HG03135 (cell line): ENCODE measurements at regions not wholly inside any gene's neighbourhood (a gene's known extent, or its start where the extent isn't known, plus 50 kb on each side); places are given as distances from the start of the nearest gene placed in this dataset.

Experiments used
- ATAC-seq: cut with Tn5 transposase; IDR thresholded peaks from one replicate; pipeline ENCODE4 v1.9.1; 2021; ENCODE audit warnings: mild to moderate bottlenecking, moderate library complexity; ENCODE audit not compliant: unreplicated experiment

GRCh38 chr19:27894906-27895754 lies 1317.8 kb downstream of the UQCRFS1 start:
- no peak for ATAC-seq

DNA sequence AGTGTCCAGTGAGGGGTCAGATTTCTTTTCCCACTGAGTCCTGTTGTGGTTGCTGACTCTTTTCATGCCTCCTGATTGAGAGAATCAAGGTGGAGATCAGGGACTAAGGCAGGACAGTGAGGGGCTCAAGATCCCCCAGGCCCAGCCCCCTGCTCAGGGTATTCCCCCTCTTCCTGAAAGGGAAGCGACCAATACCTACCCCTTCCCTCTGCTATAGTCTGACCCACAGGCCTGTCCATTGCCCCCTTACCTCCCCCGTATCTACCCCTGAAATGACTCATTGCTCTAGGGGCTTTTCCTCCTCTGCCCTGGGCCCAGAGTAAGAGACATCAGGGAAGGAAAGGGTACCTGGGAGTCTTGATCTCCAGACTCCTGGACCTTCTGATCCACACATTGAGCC lies 1320.5 kb downstream of the UQCRFS1 start:
- ATAC-seq, result no peak

GRCh38 chr19:27891411-27891810 lies 1321.5 kb downstream of the UQCRFS1 start:
- no peak for ATAC-seq

- ATAC-seq, result no peak
Measured at GRCh38 chr19:27890696-27891095, 1322.3 kb downstream of the UQCRFS1 start.

DNA sequence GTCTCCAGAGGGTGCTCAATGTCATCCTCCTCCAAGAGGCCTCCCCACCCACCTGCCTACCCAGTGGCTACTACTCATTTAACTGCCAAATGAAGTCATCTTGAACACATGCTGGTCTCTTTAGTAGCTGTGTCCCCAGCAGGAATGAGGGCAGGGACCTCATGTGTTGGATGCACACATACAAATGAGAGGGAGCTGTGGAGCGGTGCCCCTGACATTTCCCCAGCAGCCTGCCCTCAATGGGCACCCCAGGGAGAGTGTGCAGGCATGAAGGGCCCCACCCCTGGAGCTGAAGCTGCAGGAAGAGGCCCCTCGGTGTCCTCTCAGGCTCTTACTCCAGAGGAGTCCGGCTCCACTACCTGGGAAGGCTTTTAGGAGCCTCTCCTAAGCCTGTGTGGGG lies 1322.7 kb downstream of the UQCRFS1 start:
- ATAC-seq, result no peak

DNA sequence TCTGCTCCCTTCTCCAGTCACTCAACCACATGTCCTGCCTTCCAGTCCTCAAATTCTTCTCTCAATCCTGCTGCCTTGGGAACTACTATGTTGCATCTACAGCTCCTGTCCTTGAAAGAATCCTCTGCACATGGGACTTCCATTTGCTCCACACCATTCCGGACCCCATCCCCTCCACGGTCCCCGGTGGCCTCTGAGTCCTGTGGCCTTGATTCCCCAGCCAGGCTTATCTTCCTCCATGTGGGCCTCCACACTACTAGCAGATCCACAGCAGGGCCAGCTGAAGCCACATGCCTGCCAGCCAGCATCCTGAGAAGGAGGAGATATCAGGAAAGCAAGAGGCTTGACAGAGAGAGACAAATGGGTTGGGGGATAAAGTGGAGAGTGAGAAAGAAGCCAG lies 1323.8 kb downstream of the UQCRFS1 start:
- ATAC-seq, result no peak

- no peak for ATAC-seq
Measured at GRCh38 chr19:27887946-27888345, 1325.0 kb downstream of the UQCRFS1 start.

- ATAC-seq, result no peak
Measured at GRCh38 chr19:27885359-27885758, 1327.6 kb downstream of the UQCRFS1 start.

DNA sequence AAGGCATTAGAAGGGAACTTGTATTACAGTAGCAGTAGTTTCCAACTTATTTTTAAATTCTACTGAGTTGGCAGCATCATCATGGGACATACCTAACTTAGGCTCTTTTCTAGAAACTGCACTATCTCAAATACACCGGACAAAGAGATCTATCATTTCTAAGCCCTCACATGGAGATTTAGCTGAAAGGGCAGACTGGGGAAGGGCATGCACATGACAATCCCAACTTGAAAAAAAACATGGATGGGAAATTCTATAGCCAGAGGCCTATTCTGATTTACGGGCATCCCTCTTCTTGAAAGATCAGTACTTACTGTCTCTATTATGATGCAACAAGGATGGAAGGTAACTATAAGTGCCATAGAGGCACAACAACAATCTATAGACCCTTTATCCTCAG lies 1328.6 kb downstream of the UQCRFS1 start:
- no peak for ATAC-seq

GRCh38 chr19:27881213-27881612 lies 1331.7 kb downstream of the UQCRFS1 start:
- ATAC-seq, result no peak

DNA sequence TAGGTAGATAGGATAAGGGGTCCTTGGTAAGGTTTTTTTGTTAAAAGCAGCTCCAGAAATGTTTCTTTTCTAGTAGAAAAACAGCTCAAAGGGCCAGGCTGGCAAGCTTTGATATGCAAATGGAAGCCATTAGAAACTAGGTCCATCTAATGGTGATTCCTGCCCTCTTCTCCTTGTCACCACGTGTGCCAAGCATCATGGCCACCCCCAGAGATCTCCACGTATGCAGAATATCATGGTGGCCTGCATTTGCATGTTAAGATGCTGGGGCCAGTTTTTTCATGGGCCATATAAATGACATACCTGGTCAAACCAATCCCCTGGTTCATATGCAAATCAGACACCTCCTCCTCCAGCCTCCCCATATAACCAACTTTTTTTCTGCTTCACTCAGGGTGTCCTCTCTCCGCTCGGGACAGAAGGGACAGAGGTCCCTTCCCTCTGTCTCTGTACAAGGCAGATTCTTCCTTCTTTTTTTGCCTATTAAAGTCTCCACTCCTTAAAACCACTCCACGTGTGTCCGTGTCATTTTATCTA lies 1335.9 kb downstream of the UQCRFS1 start:
- no peak for ATAC-seq

- ATAC-seq, result no peak
Measured at GRCh38 chr19:27876489-27876888, 1336.5 kb downstream of the UQCRFS1 start.

GRCh38 chr19:27872370-27872769 lies 1340.6 kb downstream of the UQCRFS1 start:
- no peak for ATAC-seq

GRCh38 chr19:27870293-27870692 lies 1342.7 kb downstream of the UQCRFS1 start:
- no peak for ATAC-seq

- no peak for ATAC-seq
Measured at GRCh38 chr19:27868007-27868406, 1344.9 kb downstream of the UQCRFS1 start.

DNA sequence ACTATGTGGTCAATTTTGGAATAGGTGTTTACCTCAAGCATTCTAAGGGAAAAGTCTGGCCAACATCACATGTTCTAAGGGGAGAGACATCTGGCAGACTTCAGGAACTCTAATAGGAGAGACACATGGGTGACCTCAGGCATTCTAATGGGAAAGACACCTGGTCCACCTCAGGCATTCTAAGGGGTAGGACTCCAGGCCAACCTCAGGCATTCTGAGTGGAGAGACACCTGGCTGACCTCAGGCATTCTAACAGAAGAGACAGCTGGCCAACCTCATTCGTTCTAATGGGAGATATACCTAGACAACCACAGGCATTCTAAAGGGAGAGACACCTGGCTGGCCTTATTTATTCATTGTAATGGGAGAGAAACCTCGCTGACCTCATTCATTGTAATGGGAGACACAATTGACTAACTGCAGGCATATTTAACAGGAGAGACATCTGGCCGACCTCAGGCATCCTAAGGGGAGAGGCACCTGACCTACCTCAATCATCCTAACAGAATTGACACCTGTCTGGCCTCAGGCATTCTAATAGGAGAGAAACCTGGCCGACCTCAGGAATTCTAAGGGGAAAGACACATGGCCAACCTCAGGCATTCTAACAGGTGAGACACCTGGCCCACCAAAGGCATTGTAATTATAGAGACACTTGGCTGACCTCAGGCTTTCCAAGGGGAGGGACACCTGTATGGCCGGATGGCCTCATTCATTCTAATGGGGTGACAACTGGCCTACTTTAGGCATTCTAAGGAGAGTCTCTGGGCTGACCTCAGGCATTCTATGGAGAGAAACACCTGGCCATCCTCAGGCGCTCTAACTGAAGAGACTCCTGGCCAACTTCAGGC lies 1346.8 kb downstream of the UQCRFS1 start:
- ATAC-seq, result no peak

- no peak for ATAC-seq
Measured at GRCh38 chr19:27861411-27861975, 1351.5 kb downstream of the UQCRFS1 start.

- ATAC-seq, result no peak
Measured at GRCh38 chr19:27860309-27860934, 1352.5 kb downstream of the UQCRFS1 start.

DNA sequence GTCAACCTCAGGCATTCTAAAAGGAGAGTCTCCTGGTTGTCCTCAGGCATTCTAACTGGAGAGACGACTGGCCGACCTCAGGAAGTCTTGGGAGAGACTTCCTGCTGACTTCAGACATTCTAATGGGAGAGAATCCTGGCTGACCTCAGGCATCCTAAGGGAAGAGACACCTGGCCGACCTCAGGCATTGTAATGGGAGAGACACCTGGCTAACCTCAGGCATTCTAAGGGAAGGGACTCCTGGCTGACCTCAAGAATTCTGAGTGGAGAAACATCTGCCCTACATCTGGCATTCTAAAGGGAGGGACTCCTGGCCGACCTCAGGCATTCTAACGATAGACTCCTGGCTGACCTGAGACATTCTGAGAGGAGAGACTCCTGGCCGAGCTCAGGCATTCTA lies 1353.3 kb downstream of the UQCRFS1 start:
- ATAC-seq, result no peak

GRCh38 chr19:27858981-27859581 lies 1353.9 kb downstream of the UQCRFS1 start:
- no peak for ATAC-seq
